ENCODE measurements at regions not wholly inside any gene's neighbourhood (a gene's known extent, or its start where the extent isn't known, plus 50 kb on each side); places are given as distances from the start of the nearest gene placed in this dataset.

- Histone ChIP-seq H3K4me1 (no peaks in the 10 kb centered on the region), H3K4me3 (no peak overlapping the region), H3K9me3 (no peaks in the 10 kb centered on the region; the same call in 1 of the 2 replicates), H3K27me3 (ENCODE audit: low read depth) (peaks cover 2% of the 10 kb centered on the region; the same call in 1 of the 2 replicates), H3K36me3 (replicated peaks) (no peaks in the 10 kb centered on the region)
- DNase-seq (ENCODE audit: low spot score in 2 of 2) = no peak
- in situ Hi-C loops (cut with MboI; ENCODE audit: low sequenced_read_pairs) = no loop called here
These were observed 375.3 kb downstream of the SLC4A3 start for GRCh38 chr2:220002699-220003098.

DNA sequence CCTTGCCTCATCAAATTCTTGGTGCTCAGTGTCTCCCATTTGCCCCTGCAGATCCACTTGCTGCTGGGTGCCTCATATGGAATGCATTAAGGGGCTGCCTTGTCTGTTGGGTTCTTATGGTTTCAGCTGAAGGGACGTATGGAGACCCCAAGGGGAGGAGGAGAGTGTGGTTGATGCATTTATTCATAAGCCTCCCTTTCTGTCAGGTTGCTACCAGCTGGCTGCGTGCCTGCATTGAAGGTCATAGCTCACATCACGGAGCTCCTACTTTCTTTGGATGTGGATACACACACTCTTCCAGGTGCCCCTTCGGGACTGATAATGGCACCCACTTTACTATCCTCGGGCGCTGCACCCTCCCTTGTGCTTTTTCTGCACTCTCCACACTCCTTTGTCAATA is 377.9 kb downstream of the SLC4A3 start:
- in situ Hi-C loops (cut with MboI; ENCODE audit: low sequenced_read_pairs) = no loop called here
- Histone ChIP-seq H3K36me3 (replicated peaks) (no peaks in the 10 kb centered on the region), H3K27me3 (ENCODE audit: low read depth) (peaks cover 4% of the 10 kb centered on the region; the same call in 1 of the 2 replicates), H3K4me1 (no peaks in the 10 kb centered on the region), H3K4me3 (no peak overlapping the region), H3K9me3 (no peaks in the 10 kb centered on the region)
- DNase-seq (ENCODE audit: low spot score in 2 of 2) = no peak

GRCh38 chr2:220006152-220006621 is 378.8 kb downstream of the SLC4A3 start:
- H3K27me3 ChIP-seq (ENCODE audit: low read depth) = peaks cover 4% of the 10 kb centered on the region; the same call in 1 of the 2 replicates
- no peaks in the 10 kb centered on the region for H3K4me1 ChIP-seq
- H3K36me3 ChIP-seq (replicated peaks) = no peaks in the 10 kb centered on the region
- H3K4me3 ChIP-seq = no peak overlapping the region
- H3K9me3 ChIP-seq = no peaks in the 10 kb centered on the region
- in situ Hi-C loops (cut with MboI; ENCODE audit: low sequenced_read_pairs) = no loop called here
- no peak for DNase-seq (ENCODE audit: low spot score in 2 of 2)

DNA sequence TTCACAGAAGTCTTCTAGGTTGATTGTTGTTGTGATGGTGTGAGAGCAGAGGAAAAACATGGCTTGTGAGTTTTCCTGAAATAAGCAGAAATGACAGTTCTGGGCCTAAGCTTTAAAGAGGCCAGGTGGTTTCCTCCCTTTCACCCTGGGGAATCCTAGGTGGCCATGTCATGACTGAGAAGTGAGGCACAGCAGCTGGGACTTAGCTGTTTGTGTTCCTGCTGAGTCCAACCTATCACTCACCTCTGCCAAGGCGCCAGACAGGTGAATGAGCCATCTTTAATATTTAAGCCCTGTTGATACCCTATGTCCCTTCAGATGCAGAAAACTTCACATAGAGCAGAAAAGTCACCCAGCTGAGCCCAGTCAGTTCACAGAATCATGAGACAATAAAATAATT is 384.4 kb downstream of the SLC4A3 start:
- peaks cover 2% of the 10 kb centered on the region; the same call in 1 of the 2 replicates for H3K27me3 ChIP-seq (ENCODE audit: low read depth)
- DNase-seq (ENCODE audit: low spot score in 2 of 2) = no peak
- H3K4me1 ChIP-seq = no peaks in the 10 kb centered on the region
- H3K9me3 ChIP-seq = no peaks in the 10 kb centered on the region
- no peak overlapping the region for H3K4me3 ChIP-seq
- in situ Hi-C loops (cut with MboI; ENCODE audit: low sequenced_read_pairs) = no loop called here
- no peaks in the 10 kb centered on the region for H3K36me3 ChIP-seq (replicated peaks)

DNA sequence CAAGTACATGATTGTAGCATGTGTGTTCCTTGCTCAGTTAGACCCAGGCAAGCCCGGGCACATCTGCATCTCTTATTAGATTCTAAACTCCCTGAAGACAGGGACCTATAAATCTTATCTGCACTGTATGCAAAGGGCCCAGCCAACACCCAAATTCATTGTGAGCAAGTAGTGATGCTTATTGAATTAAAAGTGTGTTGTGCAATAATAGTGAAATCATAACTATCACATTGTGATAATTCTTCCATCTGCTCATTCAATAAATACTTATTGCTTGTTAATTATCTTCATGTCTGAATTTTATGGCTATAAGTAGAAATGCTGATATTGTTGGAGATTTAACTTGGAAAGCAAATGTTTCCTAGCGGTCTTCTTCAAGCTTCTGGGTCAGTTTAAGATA is 387.5 kb downstream of the SLC4A3 start:
- no peaks in the 10 kb centered on the region for H3K36me3 ChIP-seq (replicated peaks)
- DNase-seq (ENCODE audit: low spot score in 2 of 2) = no peak
- no peak overlapping the region for H3K4me3 ChIP-seq
- in situ Hi-C loops (cut with MboI; ENCODE audit: low sequenced_read_pairs) = no loop called here
- no peaks in the 10 kb centered on the region for H3K27me3 ChIP-seq (ENCODE audit: low read depth)
- H3K9me3 ChIP-seq = no peaks in the 10 kb centered on the region
- no peaks in the 10 kb centered on the region for H3K4me1 ChIP-seq

DNA sequence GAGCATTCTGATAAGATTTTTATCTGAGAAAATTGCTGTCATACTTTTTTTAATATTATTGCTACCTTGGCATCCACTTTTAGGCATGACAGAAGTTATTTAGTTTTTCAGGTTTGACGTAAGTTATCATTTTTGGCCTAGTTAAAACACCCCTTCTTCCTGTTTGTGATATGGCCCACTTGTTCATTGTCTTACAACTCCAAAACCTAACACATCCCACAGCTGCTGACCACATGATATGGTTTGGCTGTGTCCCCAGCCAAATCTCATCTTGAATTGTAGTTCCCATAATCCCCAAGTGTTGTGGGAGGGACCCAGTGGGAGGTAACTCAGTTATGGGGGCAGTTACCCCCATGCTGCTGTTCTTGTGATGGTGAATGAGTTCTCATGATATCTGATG is 388.1 kb downstream of the SLC4A3 start:
- Histone ChIP-seq H3K36me3 (replicated peaks) (no peaks in the 10 kb centered on the region), H3K4me1 (no peaks in the 10 kb centered on the region), H3K4me3 (no peak overlapping the region), H3K9me3 (no peaks in the 10 kb centered on the region), H3K27me3 (ENCODE audit: low read depth) (no peaks in the 10 kb centered on the region)
- in situ Hi-C loops (cut with MboI; ENCODE audit: low sequenced_read_pairs) = no loop called here
- DNase-seq (ENCODE audit: low spot score in 2 of 2) = no peak

GRCh38 chr2:220025207-220025606 is 397.8 kb downstream of the SLC4A3 start:
- Histone ChIP-seq H3K9me3 (no peaks in the 10 kb centered on the region), H3K36me3 (replicated peaks) (no peaks in the 10 kb centered on the region), H3K4me3 (no peak overlapping the region), H3K27me3 (ENCODE audit: low read depth) (no peaks in the 10 kb centered on the region), H3K4me1 (no peaks in the 10 kb centered on the region)
- in situ Hi-C loops (cut with MboI; ENCODE audit: low sequenced_read_pairs) = no loop called here
- no peak for DNase-seq (ENCODE audit: low spot score in 2 of 2)

- Histone ChIP-seq H3K27me3 (ENCODE audit: low read depth) (no peaks in the 10 kb centered on the region), H3K4me1 (no peaks in the 10 kb centered on the region), H3K4me3 (no peak overlapping the region), H3K36me3 (replicated peaks) (no peaks in the 10 kb centered on the region), H3K9me3 (no peaks in the 10 kb centered on the region)
- in situ Hi-C loops (cut with MboI; ENCODE audit: low sequenced_read_pairs) = no loop called here
- no peak for DNase-seq (ENCODE audit: low spot score in 2 of 2)
These were observed 401.6 kb downstream of the SLC4A3 start for GRCh38 chr2:220029013-220029412.

- no peaks in the 10 kb centered on the region for H3K9me3 ChIP-seq
- no peak for DNase-seq (ENCODE audit: low spot score in 2 of 2)
- no peaks in the 10 kb centered on the region for H3K27me3 ChIP-seq (ENCODE audit: low read depth)
- H3K36me3 ChIP-seq (replicated peaks) = no peaks in the 10 kb centered on the region
- H3K4me3 ChIP-seq = no peak overlapping the region
- no peaks in the 10 kb centered on the region for H3K4me1 ChIP-seq
- in situ Hi-C loops (cut with MboI; ENCODE audit: low sequenced_read_pairs) = no loop called here
These were observed 406.1 kb downstream of the SLC4A3 start for GRCh38 chr2:220033546-220033945.

DNA sequence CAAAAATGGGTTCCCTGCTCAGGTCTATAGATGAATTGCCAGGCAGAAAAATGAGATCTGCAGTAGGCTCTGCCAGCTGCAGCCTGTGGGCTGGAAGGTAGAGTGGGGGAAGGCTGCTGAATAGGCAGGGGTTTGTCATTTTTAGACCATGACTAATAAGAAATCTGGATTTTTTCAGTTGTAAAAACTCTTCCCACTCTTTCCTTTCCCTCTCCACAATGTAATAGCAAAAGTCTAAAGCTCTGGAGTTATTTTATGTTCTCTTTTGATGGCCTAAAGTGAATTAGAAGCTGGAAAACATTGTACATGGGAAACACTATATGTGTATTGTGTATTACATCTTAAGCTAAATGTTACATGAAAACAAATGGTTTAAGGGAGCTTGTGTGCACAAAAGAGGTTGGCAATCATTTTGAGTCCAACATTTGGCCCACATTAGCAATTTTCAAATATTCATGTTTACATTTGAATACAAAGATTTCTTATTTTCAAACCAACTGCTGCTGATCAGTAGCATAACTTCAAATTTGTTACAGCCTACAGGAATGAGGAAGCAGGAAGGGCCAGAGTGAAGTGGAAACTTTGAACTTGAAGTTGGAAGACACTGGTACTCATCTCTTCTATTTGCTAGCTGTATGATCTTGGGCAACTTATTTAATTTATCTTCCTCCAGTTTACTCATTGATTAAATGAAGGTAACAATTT is 407.1 kb downstream of the SLC4A3 start:
- no peak for DNase-seq (ENCODE audit: low spot score in 2 of 2)
- in situ Hi-C loops (cut with MboI; ENCODE audit: low sequenced_read_pairs) = no loop called here

GRCh38 chr2:220036431-220036830 is 409.0 kb downstream of the SLC4A3 start:
- H3K36me3 ChIP-seq (replicated peaks) = no peaks in the 10 kb centered on the region
- DNase-seq (ENCODE audit: low spot score in 2 of 2) = no peak
- in situ Hi-C loops (cut with MboI; ENCODE audit: low sequenced_read_pairs) = no loop called here
- H3K9me3 ChIP-seq = no peaks in the 10 kb centered on the region
- no peaks in the 10 kb centered on the region for H3K4me1 ChIP-seq
- H3K27me3 ChIP-seq (ENCODE audit: low read depth) = no peaks in the 10 kb centered on the region; the same call in 1 of the 2 replicates
- no peak overlapping the region for H3K4me3 ChIP-seq

More for the DNA sequence above, 407.1 kb downstream of the SLC4A3 start:
- Histone ChIP-seq H3K4me1 (no peaks in the 10 kb centered on the region), H3K4me3 (no peak overlapping the region), H3K9me3 (no peaks in the 10 kb centered on the region), H3K27me3 (ENCODE audit: low read depth) (no peaks in the 10 kb centered on the region), H3K36me3 (replicated peaks) (no peaks in the 10 kb centered on the region)

DNA sequence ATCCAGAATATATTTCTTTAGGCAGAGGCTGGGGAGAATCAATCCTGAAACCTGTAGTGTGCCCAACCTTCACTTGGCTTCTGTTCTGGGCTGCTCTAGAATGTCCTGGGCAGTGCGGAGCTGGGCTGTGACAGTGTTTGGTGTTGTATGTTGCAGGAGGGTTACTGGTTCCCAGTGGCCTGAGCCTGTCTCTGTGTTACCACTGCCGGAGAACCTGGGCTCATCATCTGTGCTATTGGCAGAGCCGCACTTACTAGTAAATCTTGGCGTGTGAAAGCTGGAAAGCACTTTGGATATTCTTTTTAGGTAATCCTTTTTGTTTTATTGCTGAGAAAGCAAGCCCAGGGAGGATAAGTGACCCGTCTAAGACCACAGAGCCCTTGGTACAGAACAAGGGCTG is 412.9 kb downstream of the SLC4A3 start:
- H3K4me3 ChIP-seq = no peak overlapping the region
- peaks cover 4% of the 10 kb centered on the region; the same call in 1 of the 2 replicates for H3K27me3 ChIP-seq (ENCODE audit: low read depth)
- DNase-seq (ENCODE audit: low spot score in 2 of 2) = no peak
- H3K4me1 ChIP-seq = no peaks in the 10 kb centered on the region
- H3K36me3 ChIP-seq (replicated peaks) = no peaks in the 10 kb centered on the region
- in situ Hi-C loops (cut with MboI; ENCODE audit: low sequenced_read_pairs) = no loop called here
- H3K9me3 ChIP-seq = no peaks in the 10 kb centered on the region

GRCh38 chr2:220041447-220041846 is 414.0 kb downstream of the SLC4A3 start:
- DNase-seq (ENCODE audit: low spot score in 2 of 2) = no peak
- in situ Hi-C loops (cut with MboI; ENCODE audit: low sequenced_read_pairs) = no loop called here
- H3K4me1 ChIP-seq = no peaks in the 10 kb centered on the region
- peaks cover 4% of the 10 kb centered on the region; the same call in 1 of the 2 replicates for H3K27me3 ChIP-seq (ENCODE audit: low read depth)
- H3K4me3 ChIP-seq = no peak overlapping the region
- no peaks in the 10 kb centered on the region for H3K36me3 ChIP-seq (replicated peaks)
- H3K9me3 ChIP-seq = no peaks in the 10 kb centered on the region

DNA sequence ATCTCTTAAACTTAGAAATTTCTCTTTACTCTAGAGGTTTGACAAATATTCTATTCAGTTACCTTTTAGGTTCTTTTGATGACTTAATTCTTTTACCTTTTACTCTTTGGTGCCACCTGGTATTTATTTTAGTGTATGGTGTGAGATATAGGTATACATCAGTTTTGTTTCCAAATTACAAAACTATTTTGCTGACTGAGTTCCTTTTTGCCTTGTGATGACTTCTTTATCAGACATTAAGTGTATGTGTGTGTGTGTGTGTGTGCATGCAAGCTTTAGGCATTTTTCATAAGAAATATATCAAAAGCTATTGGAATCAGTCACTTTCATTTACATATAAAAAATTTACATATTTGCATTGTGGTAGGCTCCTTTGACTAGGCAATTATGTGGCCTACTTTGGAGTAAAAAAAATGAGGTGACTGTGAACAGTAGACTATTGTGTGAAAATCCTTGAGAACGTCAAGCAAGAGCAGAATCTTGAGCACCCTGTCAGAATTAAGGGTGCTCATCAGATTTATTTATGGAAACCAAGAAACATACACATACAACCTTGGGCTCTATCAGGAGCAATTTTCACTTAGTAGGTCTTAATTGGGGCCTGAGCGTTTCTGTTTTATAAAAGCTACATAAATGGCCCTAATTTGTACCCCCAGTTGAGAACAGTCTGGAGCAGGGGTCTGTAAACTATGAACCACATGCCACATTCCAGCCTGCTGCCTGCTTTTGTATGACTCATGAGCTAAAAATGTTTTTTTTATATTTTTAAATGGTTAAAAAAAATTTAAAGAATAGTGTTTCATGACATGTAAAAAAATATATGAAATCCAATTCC is 415.9 kb downstream of the SLC4A3 start:
- H3K27me3 ChIP-seq (ENCODE audit: low read depth) = peaks cover 4% of the 10 kb centered on the region; the same call in 1 of the 2 replicates
- no peaks in the 10 kb centered on the region for H3K9me3 ChIP-seq
- H3K4me3 ChIP-seq = no peak overlapping the region
- no peak for DNase-seq (ENCODE audit: low spot score in 2 of 2)
- in situ Hi-C loops (cut with MboI; ENCODE audit: low sequenced_read_pairs) = no loop called here
- no peaks in the 10 kb centered on the region for H3K4me1 ChIP-seq
- H3K36me3 ChIP-seq (replicated peaks) = no peaks in the 10 kb centered on the region

All from HAP-1 (cell line).